Epithelial cell of esophagus (primary cell): ENCODE measurements at regions not wholly inside any gene's neighbourhood (a gene's known extent, or its start where the extent isn't known, plus 50 kb on each side); places are given as distances from the start of the nearest gene placed in this dataset.
"Not testable (repeated sequence)": the region's sequence is repeated elsewhere in the genome, so short reads cannot be mapped to it uniquely, and the experiment has no call there.

Experiments
- DNase-seq: peaks from one replicate; pipeline ENCODE4 v3.0.0; 2010; ENCODE audit warnings: low read depth
- H3K4me3 ChIP-seq: 2 replicates; pipeline ENCODE4 v1.5.1; 2011; ENCODE audit warnings: mild to moderate bottlenecking, low read length, control low read depth

- H3K4me3 ChIP-seq, DNase-seq: not testable (repeated sequence)
These were observed 208.1 kb downstream of the ATP6V0E2 start for GRCh38 chr7:150081865-150082264.

GRCh38 chr7:150084724-150085123, 211.0 kb downstream of the ATP6V0E2 start:
- H3K4me3 ChIP-seq, DNase-seq: not testable (repeated sequence)

- H3K4me3 ChIP-seq, DNase-seq: not testable (repeated sequence)
These were observed 213.7 kb downstream of the ATP6V0E2 start for GRCh38 chr7:150087478-150087877.

- DNase-seq, H3K4me3 ChIP-seq: not testable (repeated sequence)
These were observed 215.4 kb downstream of the ATP6V0E2 start for GRCh38 chr7:150089139-150089538.

- not testable (repeated sequence) for H3K4me3 ChIP-seq, DNase-seq
These were observed 217.0 kb downstream of the ATP6V0E2 start for GRCh38 chr7:150090776-150091175.

- H3K4me3 ChIP-seq, DNase-seq: not testable (repeated sequence)
These were observed 220.1 kb downstream of the ATP6V0E2 start for GRCh38 chr7:150093897-150094296.

GRCh38 chr7:150096213-150096994, 222.6 kb downstream of the ATP6V0E2 start:
- not testable (repeated sequence) for DNase-seq, H3K4me3 ChIP-seq

GRCh38 chr7:150098592-150098991, 224.6 kb upstream of the LRRC61 start:
- DNase-seq, H3K4me3 ChIP-seq: not testable (repeated sequence)

- not testable (repeated sequence) for DNase-seq, H3K4me3 ChIP-seq
These were observed 221.9 kb upstream of the LRRC61 start for GRCh38 chr7:150101282-150101681.

- H3K4me3 ChIP-seq, DNase-seq: not testable (repeated sequence)
These were observed 215.9 kb upstream of the LRRC61 start for GRCh38 chr7:150107283-150107682.

GRCh38 chr7:150110375-150110820, 212.8 kb upstream of the LRRC61 start:
- H3K4me3 ChIP-seq, DNase-seq: not testable (repeated sequence)

- H3K4me3 ChIP-seq, DNase-seq: not testable (repeated sequence)
These were observed 212.3 kb upstream of the LRRC61 start for GRCh38 chr7:150110882-150111281.

- not testable (repeated sequence) for H3K4me3 ChIP-seq, DNase-seq
These were observed 211.6 kb upstream of the LRRC61 start for GRCh38 chr7:150111373-150112139.

GRCh38 chr7:150113301-150113700, 209.9 kb upstream of the LRRC61 start:
- not testable (repeated sequence) for H3K4me3 ChIP-seq, DNase-seq

GRCh38 chr7:150114591-150114990, 208.6 kb upstream of the LRRC61 start:
- not testable (repeated sequence) for DNase-seq, H3K4me3 ChIP-seq

GRCh38 chr7:150119966-150120365, 203.2 kb upstream of the LRRC61 start:
- H3K4me3 ChIP-seq, DNase-seq: not testable (repeated sequence)

GRCh38 chr7:150125831-150126230, 197.3 kb upstream of the LRRC61 start:
- DNase-seq = not testable (repeated sequence)

GRCh38 chr7:150134451-150134850, 188.7 kb upstream of the LRRC61 start:
- not testable (repeated sequence) for H3K4me3 ChIP-seq, DNase-seq

More at GRCh38 chr7:150125831-150126230, 197.3 kb upstream of the LRRC61 start:
- H3K4me3 ChIP-seq = not testable (repeated sequence)

- not testable (repeated sequence) for H3K4me3 ChIP-seq, DNase-seq
These were observed 187.4 kb upstream of the LRRC61 start for GRCh38 chr7:150135620-150136190.

GRCh38 chr7:150139840-150140239, 183.3 kb upstream of the LRRC61 start:
- DNase-seq, H3K4me3 ChIP-seq: not testable (repeated sequence)
